Neural progenitor cell (in vitro differentiated cells): ENCODE measurements at regions not wholly inside any gene's neighbourhood (a gene's known extent, or its start where the extent isn't known, plus 50 kb on each side); places are given as distances from the start of the nearest gene placed in this dataset.
A peak's percentile ranks its signal among the peaks of the same experiment; 100 is the strongest.

Experiments
- DNase-seq: peaks from one replicate; pipeline ENCODE4 v3.0.0-alpha.2; 2016; ENCODE audit warnings: low spot score
- H2AFZ ChIP-seq: fragments of 200-600 bp; sonication (generic); replicated peaks from 2 replicates; pipeline ENCODE4 v1.6.1; 2016; ENCODE audit warnings: antibody characterized with exemption
- H3F3A ChIP-seq: fragments of 200-600 bp; sonication (generic); 2 replicates; pipeline ENCODE4 v1.6.1; 2016; ENCODE audit warnings: antibody characterized with exemption, low read depth
- H3K27ac ChIP-seq: fragments of 200-600 bp; sonication (generic); 2 replicates; pipeline ENCODE4 v1.5.1; 2016; ENCODE audit warnings: mild to moderate bottlenecking
- H3K27me3 ChIP-seq: fragments of 200-600 bp; sonication (generic); 2 replicates; pipeline ENCODE4 v1.6.1; 2016; ENCODE audit warnings: mild to moderate bottlenecking, moderate library complexity
- H3K36me3 ChIP-seq: fragments of 200-600 bp; sonication (generic); 2 replicates; pipeline ENCODE4 v1.5.1; 2016
- H3K4me1 ChIP-seq: fragments of 200-600 bp; sonication (generic); 2 replicates; pipeline ENCODE4 v1.6.1; 2016; ENCODE audit warnings: mixed run types
- H3K4me2 ChIP-seq: fragments of 200-600 bp; sonication (generic); 2 replicates; pipeline ENCODE4 v1.6.1; 2016
- H3K4me3 ChIP-seq: fragments of 200-600 bp; sonication (generic); 2 replicates; pipeline ENCODE4 v1.5.1; 2016
- H3K79me2 ChIP-seq: fragments of 200-600 bp; sonication (generic); 2 replicates; pipeline ENCODE4 v1.6.1; 2016; ENCODE audit warnings: low read depth
- H3K9ac ChIP-seq: fragments of 200-600 bp; sonication (generic); 2 replicates; pipeline ENCODE4 v1.6.1; 2016
- H3K9me3 ChIP-seq: fragments of 200-600 bp; sonication (generic); 2 replicates; pipeline ENCODE4 v1.5.1; 2016; ENCODE audit warnings: low read depth
- H4K20me1 ChIP-seq: fragments of 200-600 bp; sonication (generic); 2 replicates; pipeline ENCODE4 v1.6.1; 2016; ENCODE audit warnings: low read depth
- H3K27ac Mint-ChIP-seq: 3 replicates; pipeline ENCODE4 v1.8.0; 2021; ENCODE audit warnings: mixed read lengths
- H3K27me3 Mint-ChIP-seq: 2 replicates; pipeline ENCODE4 v1.8.0; 2022; ENCODE audit warnings: low read depth, mild to moderate bottlenecking, inconsistent platforms, moderate library complexity, mixed read lengths; ENCODE audit not compliant: insufficient read depth
- H3K36me3 Mint-ChIP-seq: 3 replicates; pipeline ENCODE4 v1.8.0; 2021; ENCODE audit warnings: mixed read lengths
- H3K4me1 Mint-ChIP-seq: 3 replicates; pipeline ENCODE4 v1.8.0; 2021; ENCODE audit warnings: mixed read lengths
- H3K4me3 Mint-ChIP-seq: 3 replicates; pipeline ENCODE4 v1.8.0; 2021; ENCODE audit warnings: mild to moderate bottlenecking, moderate library complexity, mixed read lengths
- H3K9me3 Mint-ChIP-seq: 3 replicates; pipeline ENCODE4 v1.8.0; 2020; ENCODE audit warnings: mixed read lengths
- EZH2 ChIP-seq: fragments of 200-600 bp; sonication (generic); IDR thresholded peaks from 2 replicates; pipeline ENCODE4 v1.6.1; 2017; ENCODE audit warnings: antibody characterized with exemption, mild to moderate bottlenecking, moderate library complexity
- EZH2phosphoT487 ChIP-seq: fragments of 200-600 bp; sonication (generic); IDR thresholded peaks from 2 replicates; pipeline ENCODE4 v1.6.1; 2017; ENCODE audit warnings: antibody characterized with exemption
- TF ChIP-seq, protein P1 (sequence below): fragments of 200-600 bp; sonication (generic); IDR thresholded peaks from 2 replicates; pipeline ENCODE4 v1.5.1; 2017; ENCODE audit warnings: antibody characterized with exemption, mild to moderate bottlenecking

DNA sequence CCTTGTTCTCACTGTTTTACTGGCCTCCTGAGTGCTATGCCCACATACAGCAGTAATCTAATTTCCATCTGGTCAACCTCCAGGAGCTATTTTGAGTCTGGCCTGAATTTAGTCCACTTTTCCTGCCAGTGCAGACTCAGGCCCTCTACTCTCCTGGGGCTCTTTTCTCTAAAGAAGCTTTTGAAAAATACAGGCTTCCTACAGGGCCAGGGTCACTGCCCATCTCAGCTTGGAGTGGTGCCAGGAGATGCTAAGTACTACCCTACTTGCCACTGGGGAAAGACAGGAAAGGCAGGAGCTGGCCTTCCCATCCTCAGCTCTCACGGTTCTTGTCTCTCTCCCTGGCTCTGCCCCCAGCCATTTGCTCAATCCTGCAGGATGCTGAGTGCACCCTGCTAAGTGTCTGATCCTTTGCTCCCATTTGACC is 101.7 kb upstream of the SERP2 start:
- Histone ChIP-seq H2AFZ (no peak overlapping the region), H3K9ac (no peak overlapping the region), H3K4me1 (no peaks in the 10 kb centered on the region), H3K36me3 (no peaks in the 10 kb centered on the region), H3F3A (no peaks in the 10 kb centered on the region), H4K20me1 (no peaks in the 10 kb centered on the region), H3K9me3 (no peaks in the 10 kb centered on the region), H3K27me3 (no peaks in the 10 kb centered on the region), H3K4me3 (no peak overlapping the region), H3K4me2 (no peak overlapping the region), H3K79me2 (no peaks in the 10 kb centered on the region), H3K27ac (no peak overlapping the region)
- H3K4me1 Mint-ChIP-seq, result peaks cover 25% of the 10 kb centered on the region
- H3K4me3 Mint-ChIP-seq, result no peak overlapping the region
- TF ChIP-seq, protein P1, sequence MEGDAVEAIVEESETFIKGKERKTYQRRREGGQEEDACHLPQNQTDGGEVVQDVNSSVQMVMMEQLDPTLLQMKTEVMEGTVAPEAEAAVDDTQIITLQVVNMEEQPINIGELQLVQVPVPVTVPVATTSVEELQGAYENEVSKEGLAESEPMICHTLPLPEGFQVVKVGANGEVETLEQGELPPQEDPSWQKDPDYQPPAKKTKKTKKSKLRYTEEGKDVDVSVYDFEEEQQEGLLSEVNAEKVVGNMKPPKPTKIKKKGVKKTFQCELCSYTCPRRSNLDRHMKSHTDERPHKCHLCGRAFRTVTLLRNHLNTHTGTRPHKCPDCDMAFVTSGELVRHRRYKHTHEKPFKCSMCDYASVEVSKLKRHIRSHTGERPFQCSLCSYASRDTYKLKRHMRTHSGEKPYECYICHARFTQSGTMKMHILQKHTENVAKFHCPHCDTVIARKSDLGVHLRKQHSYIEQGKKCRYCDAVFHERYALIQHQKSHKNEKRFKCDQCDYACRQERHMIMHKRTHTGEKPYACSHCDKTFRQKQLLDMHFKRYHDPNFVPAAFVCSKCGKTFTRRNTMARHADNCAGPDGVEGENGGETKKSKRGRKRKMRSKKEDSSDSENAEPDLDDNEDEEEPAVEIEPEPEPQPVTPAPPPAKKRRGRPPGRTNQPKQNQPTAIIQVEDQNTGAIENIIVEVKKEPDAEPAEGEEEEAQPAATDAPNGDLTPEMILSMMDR, result no peak
- no peak for TF ChIP-seq EZH2
- TF ChIP-seq EZH2phosphoT487, result no peak
- H3K27me3 Mint-ChIP-seq, result peaks cover 13% of the 10 kb centered on the region
- peak overlapping the region; percentile 12 for H3K27ac Mint-ChIP-seq
- H3K9me3 Mint-ChIP-seq, result peaks cover 6% of the 10 kb centered on the region
- no peaks in the 10 kb centered on the region for H3K36me3 Mint-ChIP-seq
- no peak for DNase-seq

DNA sequence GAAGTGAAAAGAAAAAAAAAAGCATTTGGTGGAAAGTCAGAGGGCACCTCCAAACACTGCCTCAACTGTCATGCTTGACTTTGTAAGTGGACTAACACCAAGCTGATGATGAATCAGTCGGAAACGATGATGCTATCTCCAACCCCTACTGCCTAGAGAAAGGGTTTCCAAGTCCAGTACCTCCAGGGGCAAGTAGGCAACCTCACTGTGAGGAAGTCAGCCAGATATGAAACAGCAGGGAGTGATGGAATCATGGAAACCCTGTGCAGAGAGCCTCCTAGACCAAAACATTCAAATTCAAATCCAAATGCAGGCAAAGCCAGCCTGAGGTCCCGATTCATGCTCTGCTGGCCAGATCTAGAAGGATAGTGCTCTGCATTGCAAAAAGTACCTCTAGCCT is 100.9 kb upstream of the SERP2 start:
- TF ChIP-seq EZH2, result no peak
- TF ChIP-seq EZH2phosphoT487, result no peak
- TF ChIP-seq, protein P1, result no peak
- no peaks in the 10 kb centered on the region for H3F3A ChIP-seq
- Mint-ChIP-seq H3K4me1 (peaks cover 25% of the 10 kb centered on the region), H3K27ac (no peak overlapping the region), H3K36me3 (no peaks in the 10 kb centered on the region), H3K27me3 (peaks cover 9% of the 10 kb centered on the region), H3K9me3 (no peaks in the 10 kb centered on the region), H3K4me3 (no peak overlapping the region)
- no peak overlapping the region for H3K4me3 ChIP-seq
- no peak overlapping the region for H3K9ac ChIP-seq
- DNase-seq, result no peak
- H2AFZ ChIP-seq, result no peak overlapping the region
- no peaks in the 10 kb centered on the region for H3K36me3 ChIP-seq
- H3K79me2 ChIP-seq, result no peaks in the 10 kb centered on the region
- no peaks in the 10 kb centered on the region for H3K4me1 ChIP-seq
- H3K27me3 ChIP-seq, result no peaks in the 10 kb centered on the region
- H3K9me3 ChIP-seq, result no peaks in the 10 kb centered on the region
- H4K20me1 ChIP-seq, result no peaks in the 10 kb centered on the region
- H3K27ac ChIP-seq, result no peak overlapping the region
- no peak overlapping the region for H3K4me2 ChIP-seq

DNA sequence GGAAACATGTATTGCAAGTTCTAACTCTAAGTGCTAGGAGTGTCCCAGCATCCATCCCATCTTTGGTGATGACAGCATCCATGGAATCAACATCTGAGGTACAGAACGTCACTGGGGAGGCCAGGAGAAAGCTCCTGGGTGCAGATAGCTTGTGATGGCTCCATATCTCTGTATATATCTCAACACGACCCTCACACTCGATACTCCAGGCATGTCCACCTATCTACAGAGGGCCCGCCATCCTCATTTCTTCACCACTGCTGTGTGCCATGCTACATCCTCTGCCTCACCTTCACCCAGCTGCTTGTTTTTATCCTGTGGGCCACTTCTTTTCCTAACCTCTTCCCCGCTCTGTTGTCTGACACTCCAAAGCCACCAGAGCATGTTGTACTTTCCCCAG is 100.4 kb upstream of the SERP2 start:
- Mint-ChIP-seq H3K4me3 (no peak overlapping the region), H3K9me3 (no peaks in the 10 kb centered on the region), H3K27me3 (peaks cover 5% of the 10 kb centered on the region), H3K4me1 (peaks cover 25% of the 10 kb centered on the region), H3K36me3 (no peaks in the 10 kb centered on the region), H3K27ac (no peak overlapping the region)
- no peaks in the 10 kb centered on the region for H3K79me2 ChIP-seq
- no peak overlapping the region for H3K4me3 ChIP-seq
- no peaks in the 10 kb centered on the region for H3K4me1 ChIP-seq
- no peak overlapping the region for H3K4me2 ChIP-seq
- H3K27ac ChIP-seq, result no peak overlapping the region
- DNase-seq, result no peak
- TF ChIP-seq EZH2 (no peak), EZH2phosphoT487 (no peak)
- TF ChIP-seq, protein P1, result no peak
- H3K27me3 ChIP-seq, result no peaks in the 10 kb centered on the region
- H3K9me3 ChIP-seq, result no peaks in the 10 kb centered on the region
- H2AFZ ChIP-seq, result no peak overlapping the region
- no peaks in the 10 kb centered on the region for H3F3A ChIP-seq
- H3K9ac ChIP-seq, result no peak overlapping the region
- no peaks in the 10 kb centered on the region for H4K20me1 ChIP-seq
- H3K36me3 ChIP-seq, result no peaks in the 10 kb centered on the region
